H1 (cell line): ENCODE measurements at regions not wholly inside any gene's neighbourhood (a gene's known extent, or its start where the extent isn't known, plus 50 kb on each side); places are given as distances from the start of the nearest gene placed in this dataset.

ENCODE experiments used
- CTCF ChIA-PET: fragments of 300-600 bp; sonication (Branson Sonifier 250); formaldehyde crosslinking; loops from one replicate; lab custom pipeline; 2021; ENCODE audit not compliant: partially characterized antibody; lab: Charles Lee
- POLR2A ChIA-PET: fragments of 300-600 bp; sonication (Branson Sonifier 250); formaldehyde crosslinking; loops from one replicate; lab custom pipeline; 2021; ENCODE audit warnings: inconsistent platforms; ENCODE audit not compliant: partially characterized antibody; lab: Charles Lee
- DNase-seq, 2 experiments: peaks; one replicate each; pipeline versions ENCODE4 v3.0.0 to v3.0.0-alpha.2; 2010 to 2022; ENCODE audit warnings: low spot score in 2 of 2, low read depth in 1 of 2, mixed read lengths in 1 of 2
- FAIRE-seq: peaks from 2 replicates; lab custom pipeline; 2011; peaks lifted over from hg19 to GRCh38; lab: Jason Lieb, UNC
- H2AFZ ChIP-seq: 2 replicates; pipeline ENCODE4 v1.8.1; 2012; ENCODE audit warnings: low read length, inconsistent platforms
- H2AK5ac ChIP-seq: 2 replicates; pipeline ENCODE4 v1.6.1; 2013; ENCODE audit warnings: low read depth, low read length
- H2BK120ac ChIP-seq: replicated peaks from 2 replicates; pipeline ENCODE3; 2013; ENCODE audit warnings: low read depth, low read length, inconsistent platforms
- H2BK12ac ChIP-seq: 2 replicates; pipeline ENCODE4 v1.6.1; 2013; ENCODE audit warnings: low read depth, low read length
- H2BK15ac ChIP-seq: 2 replicates; pipeline ENCODE4 v1.6.1; 2013; ENCODE audit warnings: low read length
- H2BK20ac ChIP-seq: 2 replicates; pipeline ENCODE4 v1.6.1; 2013; ENCODE audit warnings: low read length
- H2BK5ac ChIP-seq: 2 replicates; pipeline ENCODE4 v1.6.1; 2013; ENCODE audit warnings: low read depth, low read length
- H3K14ac ChIP-seq: 2 replicates; pipeline ENCODE4 v1.6.1; 2013; ENCODE audit warnings: inconsistent platforms; ENCODE audit not compliant: insufficient read length
- H3K18ac ChIP-seq: 2 replicates; pipeline ENCODE4 v1.6.1; 2013; ENCODE audit warnings: low read length; ENCODE audit errors: extremely low read depth
- H3K23ac ChIP-seq: 2 replicates; pipeline ENCODE4 v1.6.1; 2013; ENCODE audit warnings: inconsistent platforms; ENCODE audit not compliant: insufficient read length
- H3K23me2 ChIP-seq: 2 replicates; pipeline ENCODE4 v1.6.1; 2013; ENCODE audit warnings: low read depth, low read length
- H3K27ac ChIP-seq: 2 replicates; pipeline ENCODE4 v1.6.1; 2011; ENCODE audit warnings: low read depth, low read length, inconsistent platforms
- H3K27me3 ChIP-seq, 4 experiments: replicated peaks in 1 of 4; 1 replicate in 1 of 4; 2 replicates in 3 of 4; pipeline versions ENCODE4 v1.6.1 to v1.8.1; 2011 to 2013; ENCODE audit warnings: low read length in 3 of 4, mild to moderate bottlenecking in 3 of 4, inconsistent platforms in 2 of 4, mixed read lengths in 2 of 4, moderate library complexity in 1 of 4; ENCODE audit not compliant: control insufficient read depth in 3 of 4, insufficient read depth in 3 of 4; ENCODE audit errors: extremely low read depth in 1 of 4
- H3K36me3 ChIP-seq, 4 experiments: 2 replicates each; pipeline versions ENCODE4 v1.6.1 to v1.8.1; 2011 to 2013; ENCODE audit warnings: mild to moderate bottlenecking in 4 of 4, low read length in 3 of 4, moderate library complexity in 2 of 4, control low read depth in 1 of 4, inconsistent platforms in 1 of 4; ENCODE audit not compliant: insufficient read depth in 4 of 4, control insufficient read depth in 2 of 4
- H3K4ac ChIP-seq: replicated peaks from 2 replicates; pipeline ENCODE3; 2013; ENCODE audit warnings: low read length, low read depth, mixed read lengths, inconsistent platforms; ENCODE audit not compliant: insufficient read length
- H3K4me1 ChIP-seq, 4 experiments: replicated peaks in 1 of 4; 1 replicate in 1 of 4; 2 replicates in 3 of 4; pipeline versions ENCODE4 v1.6.1 to v1.8.1; 2011 to 2013; ENCODE audit warnings: low read length in 3 of 4, inconsistent platforms in 2 of 4, mixed read lengths in 1 of 4; ENCODE audit not compliant: insufficient read depth in 4 of 4, control insufficient read depth in 3 of 4
- H3K4me2 ChIP-seq, 2 experiments: 2 replicates each; pipeline versions ENCODE4 v1.6.1 to v1.8.1; 2011 to 2013; ENCODE audit warnings: low read depth in 2 of 2, low read length in 2 of 2, control low read depth in 1 of 2, inconsistent platforms in 1 of 2, mild to moderate bottlenecking in 1 of 2; ENCODE audit not compliant: insufficient read depth in 1 of 2
- H3K4me3 ChIP-seq, 4 experiments: fragments of 200-600, 300-600 bp in 1 of 4; sonication (generic), shearing (Covaris generic), sonication (Bioruptor Twin) in 1 of 4; 2 replicates each; pipeline versions ENCODE4 v1.5.1 to v1.8.1; 2011 to 2016; ENCODE audit warnings: low read length in 4 of 4, low read depth in 3 of 4, control low read depth in 2 of 4, inconsistent platforms in 2 of 4, mild to moderate bottlenecking in 2 of 4, mixed read lengths in 1 of 4, moderate library complexity in 1 of 4; ENCODE audit not compliant: insufficient read depth in 2 of 4; ENCODE audit errors: extremely low read depth in 1 of 4
- H3K56ac ChIP-seq: replicated peaks from 2 replicates; pipeline ENCODE3; 2013; ENCODE audit warnings: low read depth, mild to moderate bottlenecking, mixed read lengths, low read length, inconsistent platforms; ENCODE audit not compliant: insufficient read length
- H3K79me1 ChIP-seq: 2 replicates; pipeline ENCODE4 v1.6.1; 2013; ENCODE audit warnings: low read depth, low read length, control low read depth
- H3K79me2 ChIP-seq, 2 experiments: 2 replicates each; pipeline versions ENCODE4 v1.6.1 to v1.8.1; 2012 to 2013; ENCODE audit warnings: low read length in 2 of 2, mild to moderate bottlenecking in 2 of 2, inconsistent platforms in 1 of 2; ENCODE audit not compliant: insufficient read depth in 2 of 2, control insufficient read depth in 1 of 2
- H3K9ac ChIP-seq, 4 experiments: replicated peaks in 1 of 4; 1 replicate in 1 of 4; 2 replicates in 3 of 4; pipeline versions ENCODE4 v1.6.1 to v1.8.1; 2011 to 2013; ENCODE audit warnings: low read depth in 3 of 4, low read length in 3 of 4, control low read depth in 2 of 4, mild to moderate bottlenecking in 2 of 4, moderate library complexity in 2 of 4, inconsistent platforms in 1 of 4; ENCODE audit errors: extremely low read depth in 1 of 4
- H3K9me3 ChIP-seq, 2 experiments: 2 replicates each; pipeline versions ENCODE4 v1.6.1 to v1.8.1; 2012 to 2013; ENCODE audit warnings: mild to moderate bottlenecking in 2 of 2, moderate library complexity in 2 of 2, control low read depth in 1 of 2, inconsistent platforms in 1 of 2, low read depth in 1 of 2, low read length in 1 of 2, mixed read lengths in 1 of 2; ENCODE audit not compliant: insufficient read depth in 2 of 2
- H4K20me1 ChIP-seq, 2 experiments: replicated peaks in 1 of 2; 2 replicates each; pipeline versions ENCODE3 to v1.8.1; 2011 to 2013; ENCODE audit warnings: inconsistent platforms in 2 of 2, low read length in 2 of 2, mild to moderate bottlenecking in 1 of 2; ENCODE audit not compliant: insufficient read depth in 2 of 2, control insufficient read depth in 1 of 2
- H4K5ac ChIP-seq: 2 replicates; pipeline ENCODE4 v1.6.1; 2013; ENCODE audit warnings: low read length, low read depth, mixed read lengths, inconsistent platforms; ENCODE audit not compliant: insufficient read length
- H4K8ac ChIP-seq: 2 replicates; pipeline ENCODE4 v1.8.0; 2013; ENCODE audit warnings: mild to moderate bottlenecking, moderate library complexity, low read length, inconsistent platforms; ENCODE audit not compliant: insufficient read depth; ENCODE audit errors: extremely low read depth
- H4K91ac ChIP-seq: replicated peaks from 2 replicates; pipeline ENCODE3; 2013; ENCODE audit warnings: low read length, mixed read lengths, inconsistent platforms; ENCODE audit not compliant: insufficient read length
- ATF3 ChIP-seq: IDR thresholded peaks from 2 replicates; pipeline ENCODE4 v1.6.1; 2011; ENCODE audit warnings: low read depth, mild to moderate bottlenecking, low read length; ENCODE audit not compliant: insufficient read depth
- RFX5 ChIP-seq: IDR thresholded peaks from 2 replicates; pipeline ENCODE4 v1.6.1; 2011; ENCODE audit warnings: low read depth, low read length, improper control_type of control experiment, borderline replicate concordance
- RNF2 ChIP-seq: fragments of 200-900, 300-1000 bp; sonication (generic); IDR thresholded peaks from 2 replicates; pipeline ENCODE4 v1.7.1; 2016; ENCODE audit warnings: borderline replicate concordance, low read depth, mild to moderate bottlenecking, antibody characterized with exemption, low read length; ENCODE audit not compliant: poor library complexity, severe bottlenecking; ENCODE audit errors: missing control alignments
- TAF1 ChIP-seq: IDR thresholded peaks from 2 replicates; pipeline ENCODE4 v1.6.1; 2011; ENCODE audit warnings: mild to moderate bottlenecking, low read depth, low read length
- TBP ChIP-seq: IDR thresholded peaks from 2 replicates; pipeline ENCODE4 v1.6.1; 2011; ENCODE audit warnings: low read depth, low read length, improper control_type of control experiment
- TCF12 ChIP-seq: IDR thresholded peaks from 2 replicates; pipeline ENCODE4 v1.6.1; 2011; ENCODE audit warnings: low read depth, mild to moderate bottlenecking, low read length
- YY1 ChIP-seq: IDR thresholded peaks from 2 replicates; pipeline ENCODE4 v1.6.1; 2011; ENCODE audit warnings: low read depth, mild to moderate bottlenecking, low read length
- WGBS, 2 experiments: shearing (Covaris generic) in 1 of 2; methylation state at CpG; one replicate each; pipeline versions ENCODE4 v1.1.6 to v1.1.7; 2013 to 2015; ENCODE audit warnings: low lambda C conversion rate in 2 of 2, mixed read lengths in 2 of 2, inconsistent platforms in 1 of 2, low coverage in 1 of 2, missing lambda C conversion rate in 1 of 2; ENCODE audit not compliant: insufficient replicate concordance in 2 of 2, insufficient coverage in 1 of 2, insufficient read length in 1 of 2; ENCODE audit errors: extremely low coverage in 1 of 2, missing lambda C conversion rate in 1 of 2; 5-methylcytosine and 5-hydroxymethylcytosine counted together

GRCh38 chr1:193306430-193306829 is 120.0 kb upstream of the B3GALT2 start:
- no peak overlapping the region for H3K4ac ChIP-seq
- TF ChIP-seq YY1 (no peak), TAF1 (no peak), RNF2 (no peak), TCF12 (no peak), TBP (no peak), RFX5 (no peak), ATF3 (no peak)
- no peaks in the 10 kb centered on the region for H3K36me3 ChIP-seq
- H3K56ac ChIP-seq: no peak overlapping the region
- H3K18ac ChIP-seq: no peak overlapping the region
- no peaks in the 10 kb centered on the region for H3K79me2 ChIP-seq
- H2BK15ac ChIP-seq: no peak overlapping the region
- no peak for DNase-seq
- no peak overlapping the region for H2AFZ ChIP-seq
- no peak overlapping the region for H2BK120ac ChIP-seq
- no peaks in the 10 kb centered on the region for H3K27me3 ChIP-seq
- WGBS, 2 experiments: 86% methylated on average over 2 of the region's 2 CpGs; no CpG with 5 or more reads in 1 of the 2 experiments
- H3K79me1 ChIP-seq: no peaks in the 10 kb centered on the region
- H2BK5ac ChIP-seq: no peak overlapping the region
- H4K8ac ChIP-seq: no peak overlapping the region
- no peak overlapping the region for H3K27ac ChIP-seq
- ChIA-PET CTCF (interaction anchor here (0.7 to 1.2 kb wide), 2 partner anchors 11 to 89 kb away, joined by 3 read pairs; no protein-coding TSS in a partner anchor), POLR2A (no interaction called here)
- no peak overlapping the region for H2AK5ac ChIP-seq
- no peak overlapping the region for H3K9ac ChIP-seq
- H3K4me1 ChIP-seq: no peaks in the 10 kb centered on the region
- no peak overlapping the region for H3K23ac ChIP-seq
- H3K14ac ChIP-seq: no peak overlapping the region
- H3K4me3 ChIP-seq: no peak overlapping the region
- no peak overlapping the region for H2BK20ac ChIP-seq
- FAIRE-seq: no peak
- no peak overlapping the region for H4K5ac ChIP-seq
- no peak overlapping the region for H4K91ac ChIP-seq
- no peaks in the 10 kb centered on the region for H4K20me1 ChIP-seq
- no peak overlapping the region for H3K4me2 ChIP-seq
- no peaks in the 10 kb centered on the region for H3K23me2 ChIP-seq
- H3K9me3 ChIP-seq: no peaks in the 10 kb centered on the region; a peak in 1 of 4 replicates
- H2BK12ac ChIP-seq: no peak overlapping the region
